IMR-90 (cell line): ENCODE measurements at regions not wholly inside any gene's neighbourhood (a gene's known extent, or its start where the extent isn't known, plus 50 kb on each side); places are given as distances from the start of the nearest gene placed in this dataset.

Experiments
- ATAC-seq: fragments of 200-7000 bp; cut with Tn5 transposase; 2 replicates; pipeline ENCODE4 v1.9.1; 2020; ENCODE audit warnings: low read depth, mild to moderate bottlenecking, moderate library complexity
- BruUV-seq: library from RNA; stranded (reverse); fragments of 400-500 nt; replicated peaks from 2 replicates; lab custom pipeline; 2021; lab: Mats Ljungman, UMichigan
- CTCF ChIA-PET: fragments of 300-600 bp; formaldehyde crosslinking; extraction: SDS; loops from one replicate; lab custom pipeline; 2021; ENCODE audit warnings: antibody characterized with exemption; lab: Yijun Ruan, JAX
- POLR2A ChIA-PET: fragments of 300-600 bp; sonication (Branson Sonifier 250); formaldehyde crosslinking; loops from one replicate; lab custom pipeline; 2022; ENCODE audit warnings: antibody characterized with exemption; ENCODE audit not compliant: unreplicated experiment; lab: Charles Lee
- DNase-seq: peaks from one replicate; pipeline ENCODE4 v3.0.0; 2013
- H2AFZ ChIP-seq: replicated peaks from 2 replicates; pipeline ENCODE3; 2013; ENCODE audit warnings: low read length, mild to moderate bottlenecking; ENCODE audit not compliant: poor library complexity
- H2AK5ac ChIP-seq: 2 replicates; pipeline ENCODE4 v1.6.1; 2013; ENCODE audit warnings: low read depth, low read length, inconsistent platforms
- H2AK9ac ChIP-seq: replicated peaks from 2 replicates; pipeline ENCODE3; 2013; ENCODE audit warnings: mild to moderate bottlenecking, low read depth, low read length, moderate library complexity; ENCODE audit not compliant: poor library complexity
- H2BK120ac ChIP-seq: 2 replicates; pipeline ENCODE4 v1.6.1; 2013; ENCODE audit warnings: low read depth, low read length, inconsistent platforms
- H2BK15ac ChIP-seq: 3 replicates; pipeline ENCODE4 v1.6.1; 2013; ENCODE audit warnings: low read depth, low read length, inconsistent platforms
- H2BK20ac ChIP-seq: 2 replicates; pipeline ENCODE4 v1.6.1; 2013; ENCODE audit warnings: low read depth, mild to moderate bottlenecking, inconsistent platforms, low read length, moderate library complexity
- H2BK5ac ChIP-seq: 2 replicates; pipeline ENCODE4 v1.6.1; 2013; ENCODE audit warnings: mild to moderate bottlenecking, low read depth, low read length, inconsistent platforms; ENCODE audit not compliant: poor library complexity, severe bottlenecking
- H3K14ac ChIP-seq: replicated peaks from 2 replicates; pipeline ENCODE4 v1.6.1; 2013; ENCODE audit warnings: low read depth, low read length, inconsistent platforms
- H3K18ac ChIP-seq: 2 replicates; pipeline ENCODE4 v1.6.1; 2013; ENCODE audit warnings: low read depth, low read length, control low read depth
- H3K23ac ChIP-seq: 2 replicates; pipeline ENCODE4 v1.6.1; 2013; ENCODE audit warnings: low read depth, low read length, inconsistent platforms
- H3K27ac ChIP-seq: 2 replicates; pipeline ENCODE4 v1.5.1; 2013; ENCODE audit warnings: mild to moderate bottlenecking, control low read depth, low read length; ENCODE audit not compliant: insufficient read depth
- H3K27me3 ChIP-seq: 2 replicates; pipeline ENCODE4 v1.6.1; 2013; ENCODE audit warnings: low read length; ENCODE audit not compliant: control insufficient read depth, insufficient read depth
- H3K36me3 ChIP-seq: 2 replicates; pipeline ENCODE4 v1.6.1; 2013; ENCODE audit warnings: low read length, mixed read lengths; ENCODE audit not compliant: control insufficient read depth, insufficient read depth
- H3K4ac ChIP-seq: 2 replicates; pipeline ENCODE4 v1.6.1; 2013; ENCODE audit warnings: low read depth, low read length, inconsistent platforms
- H3K4me1 ChIP-seq: 2 replicates; pipeline ENCODE4 v1.6.1; 2013; ENCODE audit warnings: low read length, mixed read lengths; ENCODE audit not compliant: control insufficient read depth, insufficient read depth
- H3K4me2 ChIP-seq: 2 replicates; pipeline ENCODE4 v1.6.1; 2013; ENCODE audit warnings: low read depth, mild to moderate bottlenecking, control low read depth, low read length, moderate library complexity
- H3K4me3 ChIP-seq: 2 replicates; pipeline ENCODE4 v1.5.1; 2013; ENCODE audit warnings: low read depth, mild to moderate bottlenecking, control low read depth, low read length, moderate library complexity; ENCODE audit not compliant: insufficient read depth
- H3K56ac ChIP-seq: 2 replicates; pipeline ENCODE4 v1.6.1; 2013; ENCODE audit warnings: low read length, inconsistent platforms; ENCODE audit not compliant: insufficient read depth; ENCODE audit errors: extremely low read depth
- H3K79me1 ChIP-seq, 2 experiments: 2 replicates each; pipeline ENCODE4 v1.6.1; 2013; ENCODE audit warnings: low read length in 2 of 2, inconsistent platforms in 1 of 2, low read depth in 1 of 2
- H3K9ac ChIP-seq: 2 replicates; pipeline ENCODE4 v1.6.1; 2013; ENCODE audit warnings: low read depth, low read length, control low read depth
- H3K9me1 ChIP-seq: 2 replicates; pipeline ENCODE4 v1.6.1; 2013; ENCODE audit warnings: low read length, inconsistent platforms; ENCODE audit not compliant: insufficient read depth
- H3K9me3 ChIP-seq: 2 replicates; pipeline ENCODE4 v1.6.1; 2013; ENCODE audit warnings: low read length; ENCODE audit not compliant: control insufficient read depth, insufficient read depth
- H4K20me1 ChIP-seq: 2 replicates; pipeline ENCODE4 v1.6.1; 2013; ENCODE audit warnings: low read length, inconsistent platforms; ENCODE audit not compliant: insufficient read depth
- H4K5ac ChIP-seq: 2 replicates; pipeline ENCODE4 v1.6.1; 2013; ENCODE audit warnings: mild to moderate bottlenecking, low read depth, low read length, control low read depth
- H4K8ac ChIP-seq, 2 experiments: 2 replicates each; pipeline ENCODE4 v1.6.1; 2013; ENCODE audit warnings: low read depth in 2 of 2, low read length in 2 of 2, control low read depth in 1 of 2, inconsistent platforms in 1 of 2
- H4K91ac ChIP-seq: 2 replicates; pipeline ENCODE4 v1.6.1; 2013; ENCODE audit warnings: low read depth, low read length, inconsistent platforms; ENCODE audit not compliant: insufficient read depth
- CHD1 ChIP-seq: IDR thresholded peaks from 2 replicates; pipeline ENCODE4 v1.6.1; 2012; ENCODE audit warnings: low read depth, low read length, improper control_type of control experiment
- CTCF ChIP-seq: conservative IDR thresholded peaks from 2 replicates; pipeline ENCODE4 v1.5.1; 2012; ENCODE audit warnings: mild to moderate bottlenecking, low read depth, low read length, improper control_type of control experiment
- FOS ChIP-seq: fragments of 150-350 bp; IDR thresholded peaks from 2 replicates; pipeline ENCODE4 v1.6.1; 2016; ENCODE audit warnings: low read depth, low read length
- POLR2A ChIP-seq: IDR thresholded peaks from 2 replicates; pipeline ENCODE4 v1.6.1; 2012; ENCODE audit warnings: mild to moderate bottlenecking, low read depth, low read length
- SMC3 ChIP-seq: fragments of 150-350 bp; IDR thresholded peaks from 2 replicates; pipeline ENCODE4 v1.6.1; 2016; ENCODE audit warnings: low read depth, mild to moderate bottlenecking, antibody characterized with exemption, low read length, moderate library complexity
- WGBS, 2 experiments: methylation state at CpG; one replicate each; pipeline versions ENCODE4 v1.1.5 to v1.1.7; 2013; ENCODE audit warnings: missing lambda C conversion rate in 2 of 2; ENCODE audit not compliant: insufficient read length in 1 of 2; ENCODE audit errors: extremely low coverage in 2 of 2; 5-methylcytosine and 5-hydroxymethylcytosine counted together
- dilution Hi-C: fragments of 300-500 bp; cut with HindIII; formaldehyde crosslinking; loops from one replicate; pipeline ENCODE4 v1.14.3; 2018; ENCODE audit warnings: low sequenced_read_pairs; ENCODE audit not compliant: unreplicated experiment
- in situ Hi-C: fragments of 300-500 bp; cut with MboI; formaldehyde crosslinking; loops from 3 replicates; pipeline ENCODE4 v1.14.3; 2019; ENCODE audit warnings: low sequenced_read_pairs, inconsistent platforms, mixed read lengths
- intact Hi-C: fragments of 100-400 bp; cut with micrococcal nuclease; formaldehyde crosslinking; loops from 2 replicates; pipeline ENCODE4 v1.10.0; 2022

- no peak overlapping the region for H2BK120ac ChIP-seq
- intact Hi-C loops (loop anchor here (1.0 kb wide), 1 partner anchor 323 kb away; no protein-coding TSS in a partner anchor), dilution Hi-C loops (no loop called here), in situ Hi-C loops (no loop called here)
- no peak overlapping the region for H4K5ac ChIP-seq
- H4K8ac ChIP-seq: no peak overlapping the region
- no peaks in the 10 kb centered on the region for H3K4me1 ChIP-seq
- H2AFZ ChIP-seq: no peak overlapping the region
- no peak overlapping the region for H2BK15ac ChIP-seq
- no peak overlapping the region for H3K18ac ChIP-seq
- no peaks in the 10 kb centered on the region for H3K36me3 ChIP-seq
- BruUV-seq: no TSS peak
- no peak overlapping the region for H4K91ac ChIP-seq
- H3K27me3 ChIP-seq: no peaks in the 10 kb centered on the region
- H3K4me2 ChIP-seq: no peak overlapping the region
- no peak for TF ChIP-seq SMC3
- peak; percentile 29; the same call in 1 of the 2 replicates for TF ChIP-seq CTCF
- no peak for TF ChIP-seq CHD1
- TF ChIP-seq FOS: no peak
- no peak for TF ChIP-seq POLR2A
- POLR2A ChIA-PET: no interaction called here
- no peaks in the 10 kb centered on the region for H3K9me3 ChIP-seq
- H2BK20ac ChIP-seq: no peak overlapping the region
- no peak overlapping the region for H3K23ac ChIP-seq
- WGBS, 2 experiments: no CpG with 5 or more reads among the region's 2 CpGs
- H2AK9ac ChIP-seq: no peak overlapping the region
- no peak overlapping the region for H3K27ac ChIP-seq
- DNase-seq: peak; percentile 21
- no peak overlapping the region for H3K4me3 ChIP-seq
- no peak overlapping the region for H3K14ac ChIP-seq
- H2AK5ac ChIP-seq: no peak overlapping the region
- H3K9me1 ChIP-seq: no peaks in the 10 kb centered on the region
- no peak overlapping the region for H3K4ac ChIP-seq
- ATAC-seq: no peak
- H4K20me1 ChIP-seq: no peaks in the 10 kb centered on the region
- H3K56ac ChIP-seq: no peak overlapping the region
- no peak overlapping the region for H3K9ac ChIP-seq
- no peaks in the 10 kb centered on the region for H3K79me1 ChIP-seq
- H2BK5ac ChIP-seq: no peak overlapping the region
- CTCF ChIA-PET: interaction anchor here (0.6 kb wide), 2 partner anchors 113 to 549 kb away, joined by 3 to 4 read pairs; no protein-coding TSS in a partner anchor
Measured at GRCh38 chr3:22887664-22888291, 315.3 kb upstream of the UBE2E2 start.
